Right lobe of liver (tissue), 4 donors: ENCODE measurements at regions not wholly inside any gene's neighbourhood (a gene's known extent, or its start where the extent isn't known, plus 50 kb on each side); places are given as distances from the start of the nearest gene placed in this dataset.

Experiments used
- POLR2A ChIP-seq: fragments of 450-650 bp; IDR thresholded peaks from one replicate; pipeline ENCODE4 v1.6.1; 2017; ENCODE audit warnings: antibody characterized with exemption, mild to moderate bottlenecking
- TF ChIP-seq, protein P1 (sequence below), 4 donors: fragments of 200-600 bp in 3 of 4; fragments of 450-650 bp in 1 of 4; IDR thresholded peaks; one replicate each; pipeline versions ENCODE4 v1.5.1 to v1.8.0; 2016 to 2022; ENCODE audit warnings: antibody characterized with exemption in 4 of 4, mild to moderate bottlenecking in 2 of 4
- donor health status: DM: no; HTN: no; CAD: no.
- donor health status: DM: no; HTN: no; CAD: no.
- donor health status: DM: no; HTN: yes; CAD: no.

DNA sequence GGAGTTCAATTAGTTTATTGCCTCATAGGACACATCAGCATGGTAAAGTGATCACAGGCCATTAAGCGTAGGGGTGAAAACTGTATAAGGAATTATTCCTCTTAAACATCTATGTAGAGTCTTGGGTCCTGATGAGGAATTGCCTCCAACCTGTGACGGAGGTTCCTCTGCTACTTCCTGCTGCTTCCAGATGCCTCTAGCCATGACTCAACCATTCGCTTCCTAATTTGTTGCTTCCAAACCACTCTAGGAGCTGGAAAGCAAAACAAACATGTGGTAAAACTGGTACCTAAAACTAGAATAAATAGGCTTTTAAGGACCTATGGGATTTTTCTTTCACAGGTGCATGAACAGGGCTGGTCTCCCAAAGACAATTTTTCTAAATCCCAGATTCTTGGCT is 253.8 kb downstream of the KLF12 start:
- no peak for TF ChIP-seq POLR2A
- TF ChIP-seq, protein P1, sequence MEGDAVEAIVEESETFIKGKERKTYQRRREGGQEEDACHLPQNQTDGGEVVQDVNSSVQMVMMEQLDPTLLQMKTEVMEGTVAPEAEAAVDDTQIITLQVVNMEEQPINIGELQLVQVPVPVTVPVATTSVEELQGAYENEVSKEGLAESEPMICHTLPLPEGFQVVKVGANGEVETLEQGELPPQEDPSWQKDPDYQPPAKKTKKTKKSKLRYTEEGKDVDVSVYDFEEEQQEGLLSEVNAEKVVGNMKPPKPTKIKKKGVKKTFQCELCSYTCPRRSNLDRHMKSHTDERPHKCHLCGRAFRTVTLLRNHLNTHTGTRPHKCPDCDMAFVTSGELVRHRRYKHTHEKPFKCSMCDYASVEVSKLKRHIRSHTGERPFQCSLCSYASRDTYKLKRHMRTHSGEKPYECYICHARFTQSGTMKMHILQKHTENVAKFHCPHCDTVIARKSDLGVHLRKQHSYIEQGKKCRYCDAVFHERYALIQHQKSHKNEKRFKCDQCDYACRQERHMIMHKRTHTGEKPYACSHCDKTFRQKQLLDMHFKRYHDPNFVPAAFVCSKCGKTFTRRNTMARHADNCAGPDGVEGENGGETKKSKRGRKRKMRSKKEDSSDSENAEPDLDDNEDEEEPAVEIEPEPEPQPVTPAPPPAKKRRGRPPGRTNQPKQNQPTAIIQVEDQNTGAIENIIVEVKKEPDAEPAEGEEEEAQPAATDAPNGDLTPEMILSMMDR (IDR thresholded peaks at IDR 0.05), result no peak
